SK-N-SH treated with all-trans-retinoic acid at 6 μM for 48 hours (cell line): ENCODE measurements at regions not wholly inside any gene's neighbourhood (a gene's known extent, or its start where the extent isn't known, plus 50 kb on each side); places are given as distances from the start of the nearest gene placed in this dataset.

Experiments
- CREB5 ChIP-seq: fragments of 250-450 bp; sonication (Bioruptor Pico); IDR thresholded peaks from 2 replicates; pipeline ENCODE4 v1.5.1; 2020; ENCODE audit warnings: low read depth, mild to moderate bottlenecking, moderate library complexity
- CSDC2 ChIP-seq: fragments of 250-450 bp; sonication (Bioruptor Pico); IDR thresholded peaks from 2 replicates; pipeline ENCODE4 v1.5.0; 2020; ENCODE audit warnings: mild to moderate bottlenecking, moderate library complexity
- OSR1 ChIP-seq: fragments of 250-450 bp; sonication (Bioruptor Pico); IDR thresholded peaks from 2 replicates; pipeline ENCODE4 v1.8.0; 2022; ENCODE audit warnings: moderate library complexity, mild to moderate bottlenecking, inconsistent platforms
- PATZ1 ChIP-seq: fragments of 250-450 bp; sonication (Bioruptor Pico); IDR thresholded peaks from 2 replicates; pipeline ENCODE4 v1.8.0; 2020; ENCODE audit warnings: mild to moderate bottlenecking, moderate library complexity, borderline replicate concordance
- PPARA ChIP-seq: fragments of 250-450 bp; sonication (Bioruptor Pico); IDR thresholded peaks from 2 replicates; pipeline ENCODE4 v1.5.0; 2020; ENCODE audit warnings: mild to moderate bottlenecking, borderline replicate concordance
- TCF4 ChIP-seq: fragments of 250-450 bp; sonication (Bioruptor Pico); IDR thresholded peaks from 2 replicates; pipeline ENCODE4 v1.8.0; 2021; ENCODE audit warnings: mild to moderate bottlenecking, moderate library complexity, borderline replicate concordance
- TOX ChIP-seq: fragments of 250-450 bp; sonication (Bioruptor Pico); IDR thresholded peaks from 2 replicates; pipeline ENCODE4 v1.8.0; 2021; ENCODE audit warnings: mild to moderate bottlenecking, moderate library complexity, borderline replicate concordance
- TF ChIP-seq, protein P1 (sequence below): fragments of 250-450 bp; sonication (Bioruptor Pico); IDR thresholded peaks from 2 replicates; pipeline ENCODE4 v1.5.1; 2021; ENCODE audit warnings: mild to moderate bottlenecking, moderate library complexity

- TF ChIP-seq OSR1 (CRISPR knock-in tag) (no peak), PATZ1 (CRISPR knock-in tag) (no peak), CSDC2 (no peak), TCF4 (CRISPR knock-in tag) (no peak), TOX (no peak), PPARA (CRISPR knock-in tag) (no peak), CREB5 (CRISPR knock-in tag) (no peak)
- TF ChIP-seq, protein P1, sequence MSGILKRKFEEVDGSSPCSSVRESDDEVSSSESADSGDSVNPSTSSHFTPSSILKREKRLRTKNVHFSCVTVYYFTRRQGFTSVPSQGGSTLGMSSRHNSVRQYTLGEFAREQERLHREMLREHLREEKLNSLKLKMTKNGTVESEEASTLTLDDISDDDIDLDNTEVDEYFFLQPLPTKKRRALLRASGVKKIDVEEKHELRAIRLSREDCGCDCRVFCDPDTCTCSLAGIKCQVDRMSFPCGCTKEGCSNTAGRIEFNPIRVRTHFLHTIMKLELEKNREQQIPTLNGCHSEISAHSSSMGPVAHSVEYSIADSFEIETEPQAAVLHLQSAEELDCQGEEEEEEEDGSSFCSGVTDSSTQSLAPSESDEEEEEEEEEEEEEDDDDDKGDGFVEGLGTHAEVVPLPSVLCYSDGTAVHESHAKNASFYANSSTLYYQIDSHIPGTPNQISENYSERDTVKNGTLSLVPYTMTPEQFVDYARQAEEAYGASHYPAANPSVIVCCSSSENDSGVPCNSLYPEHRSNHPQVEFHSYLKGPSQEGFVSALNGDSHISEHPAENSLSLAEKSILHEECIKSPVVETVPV (CRISPR knock-in tag) = no peak
Measured at GRCh38 chr4:115780835-115781234, 667.4 kb upstream of the NDST4 start.
